HEK293T (cell line): ENCODE measurements at regions not wholly inside any gene's neighbourhood (a gene's known extent, or its start where the extent isn't known, plus 50 kb on each side); places are given as distances from the start of the nearest gene placed in this dataset.

ENCODE experiments used
- CTCF ChIA-PET: fragments of 350-600 bp; formaldehyde crosslinking; extraction: SDS; loops from one replicate; lab custom pipeline; 2021; ENCODE audit warnings: antibody characterized with exemption, inconsistent platforms; lab: Yijun Ruan, JAX
- POLR2A ChIA-PET: fragments of 350-600 bp; formaldehyde crosslinking; extraction: SDS; loops from one replicate; lab custom pipeline; 2020; ENCODE audit warnings: antibody characterized with exemption, inconsistent platforms; lab: Yijun Ruan, JAX
- DNase-seq: peaks from one replicate; pipeline ENCODE4 v3.0.0; 2012; ENCODE audit warnings: mixed read lengths; ENCODE audit errors: extremely low spot score
- ARNT ChIP-seq: fragments of 450-650 bp; IDR thresholded peaks from 2 replicates; pipeline ENCODE4 v1.6.1; 2017; ENCODE audit warnings: mild to moderate bottlenecking
- BHLHE40 ChIP-seq: fragments of 450-650 bp; IDR thresholded peaks from 2 replicates; pipeline ENCODE4 v1.6.1; 2016; ENCODE audit warnings: mild to moderate bottlenecking, moderate library complexity, borderline replicate concordance
- CTBP1 ChIP-seq: fragments of 450-650 bp; IDR thresholded peaks from 2 replicates; pipeline ENCODE4 v1.6.1; 2016; ENCODE audit warnings: borderline replicate concordance
- ELF4 ChIP-seq: fragments of 450-650 bp; IDR thresholded peaks from 2 replicates; pipeline ENCODE4 v1.6.1; 2017; ENCODE audit warnings: antibody characterized with exemption
- FOXA1 ChIP-seq: fragments of 450-650 bp; IDR thresholded peaks from 2 replicates; pipeline ENCODE4 v1.6.1; 2016; ENCODE audit warnings: mild to moderate bottlenecking
- FOXK2 ChIP-seq: fragments of 450-650 bp; IDR thresholded peaks from 2 replicates; pipeline ENCODE4 v1.6.1; 2016; ENCODE audit warnings: mild to moderate bottlenecking
- FOXM1 ChIP-seq: fragments of 450-650 bp; IDR thresholded peaks from 2 replicates; pipeline ENCODE4 v1.6.1; 2017; ENCODE audit warnings: mild to moderate bottlenecking, borderline replicate concordance
- HDGF ChIP-seq: fragments of 450-650 bp; IDR thresholded peaks from 2 replicates; pipeline ENCODE4 v1.6.1; 2017; ENCODE audit warnings: antibody characterized with exemption, borderline replicate concordance
- L3MBTL2 ChIP-seq: fragments of 450-650 bp; conservative IDR thresholded peaks from 2 replicates; pipeline ENCODE4 v1.6.1; 2016; ENCODE audit warnings: mild to moderate bottlenecking
- LEF1 ChIP-seq: fragments of 450-650 bp; IDR thresholded peaks from 2 replicates; pipeline ENCODE4 v1.6.1; 2017; ENCODE audit warnings: mild to moderate bottlenecking, borderline replicate concordance
- NFRKB ChIP-seq: fragments of 450-650 bp; IDR thresholded peaks from 2 replicates; pipeline ENCODE4 v1.6.1; 2016; ENCODE audit warnings: mild to moderate bottlenecking, moderate library complexity
- PKNOX1 ChIP-seq: fragments of 450-650 bp; IDR thresholded peaks from 2 replicates; pipeline ENCODE4 v1.6.1; 2016
- SP1 ChIP-seq: fragments of 450-650 bp; IDR thresholded peaks from 2 replicates; pipeline ENCODE4 v1.6.1; 2017
- SUZ12 ChIP-seq: fragments of 450-650 bp; IDR thresholded peaks from 2 replicates; pipeline ENCODE4 v1.6.1; 2016; ENCODE audit warnings: mild to moderate bottlenecking
- TARDBP ChIP-seq: fragments of 450-650 bp; IDR thresholded peaks from 2 replicates; pipeline ENCODE4 v1.6.1; 2016
- ZNF384 ChIP-seq: fragments of 450-650 bp; IDR thresholded peaks from 2 replicates; pipeline ENCODE4 v1.6.1; 2016

DNA sequence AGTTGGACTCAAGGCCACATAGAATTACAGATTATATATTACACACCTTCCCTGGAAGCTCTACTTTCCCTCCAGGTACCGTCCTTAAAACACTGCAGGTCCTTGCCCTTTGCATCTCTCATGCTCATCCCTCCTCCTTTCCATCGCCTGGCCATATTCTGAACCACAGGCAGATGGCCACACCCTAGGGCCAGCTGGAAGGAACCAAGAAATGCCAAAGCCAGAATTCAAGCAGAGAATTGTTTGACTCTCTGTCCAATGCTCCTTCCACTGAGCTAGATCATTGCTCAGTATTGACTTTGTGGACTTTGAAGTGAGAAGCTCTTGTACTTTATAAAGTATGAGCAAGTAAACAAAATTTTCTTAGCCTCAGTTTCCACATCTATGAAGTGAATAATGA, 170.3 kb upstream of the SLC24A5 start:
- DNase-seq = no peak
- CTCF ChIA-PET = no interaction called here
- POLR2A ChIA-PET = no interaction called here
- no peak for TF ChIP-seq ELF4
- no peak for TF ChIP-seq FOXM1
- no peak for TF ChIP-seq LEF1
- no peak for TF ChIP-seq SUZ12
- no peak for TF ChIP-seq CTBP1
- TF ChIP-seq TARDBP = no peak
- no peak for TF ChIP-seq SP1
- TF ChIP-seq NFRKB = no peak
- no peak for TF ChIP-seq FOXK2
- TF ChIP-seq HDGF = no peak

DNA sequence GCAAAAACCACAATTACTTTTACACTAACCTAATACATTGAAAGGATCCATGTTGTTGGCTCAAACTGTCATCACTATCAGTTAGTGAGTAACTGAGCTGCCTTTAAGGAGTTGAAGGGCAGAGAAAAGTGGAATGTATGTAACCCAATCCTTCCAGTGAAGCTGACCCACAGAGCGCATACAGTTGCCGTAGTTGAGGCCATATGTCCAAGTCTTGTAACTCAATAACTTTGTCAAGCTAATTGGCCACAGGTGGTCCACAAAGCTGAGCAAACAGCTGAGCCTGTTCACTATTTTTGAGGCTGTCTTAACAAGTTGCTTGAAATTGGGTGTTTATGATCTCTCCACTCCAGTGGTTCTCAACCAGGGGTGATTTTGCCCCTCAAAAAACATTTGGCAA, 169.0 kb upstream of the SLC24A5 start:
- DNase-seq = no peak
- no peak for TF ChIP-seq ELF4
- no peak for TF ChIP-seq FOXK2
- TF ChIP-seq SUZ12 = no peak
- no peak for TF ChIP-seq SP1
- TF ChIP-seq HDGF = no peak
- TF ChIP-seq BHLHE40 = no peak
- CTCF ChIA-PET = no interaction called here
- POLR2A ChIA-PET = no interaction called here

- TF ChIP-seq CTBP1 = no peak
- TF ChIP-seq FOXM1 = no peak
- no peak for TF ChIP-seq NFRKB
- TF ChIP-seq L3MBTL2 = no peak
- no peak for TF ChIP-seq BHLHE40
- TF ChIP-seq SP1 = no peak
- no peak for TF ChIP-seq FOXK2
- no peak for TF ChIP-seq PKNOX1
- no peak for TF ChIP-seq HDGF
- no peak for TF ChIP-seq SUZ12
- ChIA-PET CTCF (no interaction called here), POLR2A (no interaction called here)
- DNase-seq = no peak
These were observed 166.6 kb upstream of the SLC24A5 start for GRCh38 chr15:47954196-47954595.

GRCh38 chr15:47955021-47955420, 165.8 kb upstream of the SLC24A5 start:
- no peak for DNase-seq
- ChIA-PET POLR2A (no interaction called here), CTCF (interaction anchor here (0.5 kb wide), 1 partner anchor 387 kb away, joined by 4 read pairs; no protein-coding TSS in a partner anchor)
- TF ChIP-seq L3MBTL2 (no peak), ARNT (no peak), ZNF384 (no peak), NFRKB (no peak), SP1 (no peak)

DNA sequence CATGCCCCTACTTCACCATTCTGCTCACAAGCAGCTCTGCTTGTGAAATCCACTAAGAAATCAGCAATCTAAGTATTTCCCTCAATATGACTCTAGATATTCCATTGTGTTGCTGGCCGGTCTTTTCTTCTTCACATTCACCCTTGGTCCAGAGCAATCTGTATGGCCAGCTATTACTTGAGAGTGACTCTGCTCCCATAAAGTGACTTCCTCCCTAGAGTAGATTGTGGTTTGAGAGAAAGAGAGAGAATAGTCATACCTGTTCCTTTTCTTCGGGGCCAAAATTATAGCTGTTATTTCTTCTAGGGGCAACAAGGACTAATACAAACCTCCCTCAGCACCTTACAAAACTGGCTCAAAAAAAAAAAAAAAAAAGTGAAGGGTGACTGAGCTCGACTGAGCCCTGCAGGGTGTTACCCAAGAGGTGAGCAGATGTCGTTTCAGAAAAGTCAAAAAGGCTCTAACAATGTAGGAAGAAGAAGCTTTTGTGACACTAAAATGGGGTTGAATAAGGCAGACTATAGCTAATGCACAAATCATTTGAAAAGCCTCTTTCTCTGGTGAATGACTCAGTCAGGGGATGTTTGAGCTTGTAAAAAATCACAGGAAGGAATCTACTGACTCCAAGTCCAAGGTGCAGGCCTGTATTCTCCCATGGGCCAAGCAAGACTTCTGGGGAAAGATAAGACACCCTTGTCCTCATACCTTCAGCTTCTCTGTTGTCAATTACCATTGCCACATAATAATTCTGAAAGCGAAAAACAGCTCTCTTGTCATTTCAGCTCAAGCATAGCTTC, 161.0 kb upstream of the SLC24A5 start:
- POLR2A ChIA-PET = no interaction called here

GRCh38 chr15:47961401-47962090, 159.2 kb upstream of the SLC24A5 start:
- DNase-seq = no peak
- POLR2A ChIA-PET = no interaction called here
- TF ChIP-seq ZNF384 (no peak), BHLHE40 (no peak), FOXA1 (no peak), L3MBTL2 (no peak), FOXM1 (no peak), ARNT (no peak), SUZ12 (no peak), CTBP1 (no peak), ELF4 (no peak), NFRKB (no peak), SP1 (no peak), PKNOX1 (no peak), HDGF (no peak)
- CTCF ChIA-PET = no interaction called here

More for the DNA sequence above, 161.0 kb upstream of the SLC24A5 start:
- TF ChIP-seq FOXM1 (no peak), SUZ12 (no peak), HDGF (no peak), PKNOX1 (no peak), FOXK2 (no peak), L3MBTL2 (no peak), SP1 (no peak), ELF4 (no peak), TARDBP (no peak), ZNF384 (no peak)
- CTCF ChIA-PET = no interaction called here
- DNase-seq = no peak
